K562 (cell line): ENCODE measurements at regions not wholly inside any gene's neighbourhood (a gene's known extent, or its start where the extent isn't known, plus 50 kb on each side); places are given as distances from the start of the nearest gene placed in this dataset.

Source experiments
- KDM2B ChIP-seq: fragments of 250-450 bp; sonication (Bioruptor Pico); IDR thresholded peaks from 2 replicates; pipeline ENCODE4 v1.8.0; 2021; ENCODE audit warnings: mild to moderate bottlenecking, moderate library complexity
- TEAD4 ChIP-seq, 2 experiments: sonication (generic) in 1 of 2; formaldehyde crosslinking in 1 of 2; IDR thresholded peaks; 2 replicates each; pipeline versions ENCODE4 v1.6.1 to v1.8.0; 2012 to 2022; ENCODE audit warnings: borderline replicate concordance in 1 of 2, inconsistent platforms in 1 of 2, low read length in 1 of 2, mild to moderate bottlenecking in 1 of 2, missing genetic modification reagents in 1 of 2
- ZKSCAN1 ChIP-seq: fragments of 150-350 bp; IDR thresholded peaks from 2 replicates; pipeline ENCODE4 v1.6.1; 2016; ENCODE audit warnings: low read depth, low read length
- ZNF232 ChIP-seq: sonication (generic); formaldehyde crosslinking; IDR thresholded peaks from 2 replicates; pipeline ENCODE4 v1.8.0; 2022; ENCODE audit warnings: mild to moderate bottlenecking, missing genetic modification reagents

DNA sequence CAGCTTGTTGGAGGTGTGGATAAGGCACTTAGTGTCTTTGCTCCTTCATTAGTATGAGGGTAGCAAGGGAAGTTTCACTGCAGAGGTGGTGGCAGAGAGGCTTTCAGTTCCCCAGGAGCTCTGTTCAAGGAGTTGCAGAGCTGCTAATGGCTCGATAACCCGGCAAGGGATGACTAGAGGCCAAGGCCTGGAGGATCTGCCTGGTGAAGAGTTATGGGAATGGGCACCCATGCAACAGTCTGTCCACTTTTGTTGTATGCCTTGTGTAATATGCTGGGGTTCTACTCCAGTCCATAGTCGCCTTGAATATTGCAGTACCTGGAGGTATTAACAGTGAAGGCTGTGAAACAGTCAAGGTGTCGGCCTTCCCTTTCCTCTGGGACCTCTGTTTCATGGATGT is 67.8 kb upstream of the NBDY start:
- TF ChIP-seq KDM2B (CRISPR knock-in tag) (no peak), ZKSCAN1 (no peak), TEAD4 (IDR thresholded peaks at IDR 0.05; ENCODE audit: low read length) (no peak), TEAD4 (CRISPR knock-in tag; IDR thresholded peaks at IDR 0.05; ENCODE audit: borderline replicate concordance) (no peak), ZNF232 (CRISPR knock-in tag) (no peak)
